Loucy (cell line): ENCODE measurements at regions not wholly inside any gene's neighbourhood (a gene's known extent, or its start where the extent isn't known, plus 50 kb on each side); places are given as distances from the start of the nearest gene placed in this dataset.

Source experiments
- H2AFZ ChIP-seq: fragments of 200-600 bp; sonication (generic); 2 replicates; pipeline ENCODE4 v1.6.0; 2016; ENCODE audit warnings: antibody characterized with exemption, mild to moderate bottlenecking, low read length, moderate library complexity
- H3F3A ChIP-seq: fragments of 200-600 bp; 2 replicates; pipeline ENCODE4 v1.6.0; 2016; ENCODE audit warnings: antibody characterized with exemption, low read depth, mild to moderate bottlenecking
- H3K27me3 ChIP-seq: fragments of 200-600 bp; sonication (generic); 2 replicates; pipeline ENCODE4 v1.6.1; 2014; ENCODE audit warnings: low read length, mild to moderate bottlenecking; ENCODE audit not compliant: insufficient read depth, poor library complexity, severe bottlenecking
- H3K36me3 ChIP-seq: fragments of 200-600 bp; sonication (generic); 2 replicates; pipeline ENCODE4 v1.6.1; 2016; ENCODE audit warnings: low read length; ENCODE audit not compliant: insufficient read depth
- H3K4me1 ChIP-seq: fragments of 200-600 bp; sonication (generic); 2 replicates; pipeline ENCODE4 v1.5.1; 2014; ENCODE audit warnings: low read length, mild to moderate bottlenecking; ENCODE audit not compliant: insufficient read depth, poor library complexity, severe bottlenecking
- H3K4me2 ChIP-seq: fragments of 200-600 bp; sonication (generic); 2 replicates; pipeline ENCODE4 v1.6.0; 2014; ENCODE audit warnings: antibody characterized with exemption, low read length, low read depth, mild to moderate bottlenecking; ENCODE audit not compliant: poor library complexity, severe bottlenecking
- H3K4me3 ChIP-seq: fragments of 200-600 bp; sonication (generic); 2 replicates; pipeline ENCODE4 v1.5.1; 2014; ENCODE audit warnings: low read length, mild to moderate bottlenecking, mixed read lengths; ENCODE audit not compliant: poor library complexity, severe bottlenecking
- H3K79me2 ChIP-seq: fragments of 200-600 bp; sonication (generic); 2 replicates; pipeline ENCODE4 v1.6.1; 2014; ENCODE audit warnings: low read length; ENCODE audit not compliant: insufficient read depth
- H3K9ac ChIP-seq: fragments of 200-600 bp; sonication (generic); 2 replicates; pipeline ENCODE4 v1.6.0; 2014; ENCODE audit warnings: mild to moderate bottlenecking, low read depth, low read length, moderate library complexity; ENCODE audit not compliant: poor library complexity, severe bottlenecking
- H3K9me2 ChIP-seq: fragments of 200-600 bp; sonication (generic); replicated peaks from 2 replicates; pipeline ENCODE4 v1.6.1; 2016; ENCODE audit warnings: low read depth, low read length, mixed read lengths
- H3K9me3 ChIP-seq: fragments of 200-600 bp; sonication (generic); 2 replicates; pipeline ENCODE4 v1.6.1; 2014; ENCODE audit warnings: mild to moderate bottlenecking, antibody characterized with exemption, low read length, low read depth; ENCODE audit not compliant: insufficient read depth
- H4K20me1 ChIP-seq: fragments of 200-600 bp; sonication (generic); 2 replicates; pipeline ENCODE4 v1.6.0; 2014; ENCODE audit warnings: antibody characterized with exemption, low read length, mild to moderate bottlenecking; ENCODE audit not compliant: insufficient read depth, poor library complexity, severe bottlenecking
- CTCF ChIP-seq: fragments of 200-600 bp; sonication (generic); conservative IDR thresholded peaks from 2 replicates; pipeline ENCODE4 v1.5.1; 2014; ENCODE audit warnings: mild to moderate bottlenecking, antibody characterized with exemption, low read length
- EZH2phosphoT487 ChIP-seq: fragments of 200-600 bp; IDR thresholded peaks from 2 replicates; pipeline ENCODE4 v1.6.1; 2018; ENCODE audit warnings: antibody characterized with exemption, mild to moderate bottlenecking, moderate library complexity, borderline replicate concordance

DNA sequence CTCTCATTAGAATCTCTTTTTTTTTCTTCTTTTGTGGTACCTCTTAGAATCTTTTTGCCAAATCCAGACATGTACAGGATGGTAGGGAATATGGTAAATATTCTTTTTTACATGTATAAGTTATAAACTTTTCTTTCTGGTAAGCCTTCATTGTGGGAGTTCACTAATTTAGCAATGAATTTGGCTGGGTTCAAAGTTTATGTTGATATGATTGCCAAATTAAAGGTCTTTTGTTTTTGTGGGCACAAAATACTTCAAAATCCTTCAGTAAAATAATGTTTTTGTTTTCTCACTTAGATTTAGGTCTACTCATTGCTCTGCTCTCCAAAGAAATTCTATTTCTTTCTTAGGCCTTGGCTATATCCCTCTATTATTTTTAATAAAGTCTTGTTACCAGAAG, 1405.9 kb upstream of the ALCAM start:
- no peaks in the 10 kb centered on the region for H3K79me2 ChIP-seq
- no peak overlapping the region for H2AFZ ChIP-seq
- H3K9me3 ChIP-seq = no peaks in the 10 kb centered on the region
- no peak overlapping the region for H3K9ac ChIP-seq
- no peaks in the 10 kb centered on the region for H3K36me3 ChIP-seq
- H3K4me1 ChIP-seq = no peaks in the 10 kb centered on the region
- no peak overlapping the region for H3K4me3 ChIP-seq
- no peaks in the 10 kb centered on the region for H4K20me1 ChIP-seq
- no peaks in the 10 kb centered on the region for H3K27me3 ChIP-seq
- no peak overlapping the region for H3K4me2 ChIP-seq
- TF ChIP-seq CTCF (no peak), EZH2phosphoT487 (no peak)
- H3K9me2 ChIP-seq = no peaks in the 10 kb centered on the region
- no peaks in the 10 kb centered on the region for H3F3A ChIP-seq

DNA sequence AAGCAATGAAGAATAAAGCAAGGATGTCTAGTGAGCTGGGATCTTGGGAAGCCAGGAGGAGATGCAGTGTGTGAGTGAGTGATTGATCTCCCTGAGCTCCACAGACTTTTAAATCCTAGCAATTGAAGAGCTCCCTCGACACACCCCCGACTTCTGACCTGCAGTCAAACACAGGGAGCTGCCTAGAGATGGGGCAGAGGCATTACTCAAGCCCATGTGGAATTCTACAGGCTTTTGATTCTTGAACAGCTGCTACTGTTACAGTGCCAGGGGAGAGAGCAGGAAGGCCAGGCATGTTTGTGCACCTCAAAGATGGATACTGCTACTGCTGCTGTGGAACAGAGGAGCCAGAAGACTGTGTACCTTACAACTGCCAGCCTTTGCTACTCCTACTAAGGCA, 1403.1 kb upstream of the ALCAM start:
- Histone ChIP-seq H3K4me2 (no peak overlapping the region), H2AFZ (no peak overlapping the region)

GRCh38 chr3:103965764-103966163, 1400.9 kb upstream of the ALCAM start:
- no peaks in the 10 kb centered on the region for H3K36me3 ChIP-seq
- no peaks in the 10 kb centered on the region for H4K20me1 ChIP-seq
- no peak overlapping the region for H3K9ac ChIP-seq

More for the DNA sequence above, 1403.1 kb upstream of the ALCAM start:
- Histone ChIP-seq H4K20me1 (no peaks in the 10 kb centered on the region), H3K36me3 (no peaks in the 10 kb centered on the region), H3K4me3 (no peak overlapping the region), H3K9ac (no peak overlapping the region), H3K9me2 (no peaks in the 10 kb centered on the region), H3F3A (no peaks in the 10 kb centered on the region), H3K9me3 (no peaks in the 10 kb centered on the region), H3K4me1 (no peaks in the 10 kb centered on the region), H3K27me3 (no peaks in the 10 kb centered on the region), H3K79me2 (no peaks in the 10 kb centered on the region)
- TF ChIP-seq CTCF (no peak), EZH2phosphoT487 (no peak)

More at GRCh38 chr3:103965764-103966163, 1400.9 kb upstream of the ALCAM start:
- no peak overlapping the region for H3K4me3 ChIP-seq
- no peaks in the 10 kb centered on the region for H3F3A ChIP-seq
- no peaks in the 10 kb centered on the region for H3K79me2 ChIP-seq
- H3K4me2 ChIP-seq = no peak overlapping the region
- no peaks in the 10 kb centered on the region for H3K9me3 ChIP-seq
- TF ChIP-seq CTCF (no peak), EZH2phosphoT487 (no peak)
- H2AFZ ChIP-seq = no peak overlapping the region
- no peaks in the 10 kb centered on the region for H3K4me1 ChIP-seq
- no peaks in the 10 kb centered on the region for H3K9me2 ChIP-seq
- no peaks in the 10 kb centered on the region for H3K27me3 ChIP-seq
